ENCODE measurements at regions not wholly inside any gene's neighbourhood (a gene's known extent, or its start where the extent isn't known, plus 50 kb on each side); places are given as distances from the start of the nearest gene placed in this dataset.

- TF ChIP-seq POLR2AphosphoS5 (IDR thresholded peaks at IDR 0.05; ENCODE audit: low read depth, low read length) (no peak), POLR2A (IDR thresholded peaks at IDR 0.05; ENCODE audit: low read depth, low read length) (no peak), TAF1 (IDR thresholded peaks at IDR 0.05; ENCODE audit: low read depth, low read length) (no peak)
These were observed 547.1 kb upstream of the ANKRD30A start for GRCh38 chr10:36578306-36578705.

Measured in GM12891 (cell line).